ENCODE measurements at regions not wholly inside any gene's neighbourhood (a gene's known extent, or its start where the extent isn't known, plus 50 kb on each side); places are given as distances from the start of the nearest gene placed in this dataset.

GRCh38 chr6:154921482-154921881 is 73.6 kb upstream of the TIAM2 start:
- no peak for TF ChIP-seq CTCF (IDR thresholded peaks at IDR 0.05; ENCODE audit: insufficient read depth, low read length)
- TF ChIP-seq REST (IDR thresholded peaks at IDR 0.05; ENCODE audit: insufficient replicate concordance, low read depth): no peak
- TF ChIP-seq SPI1 (IDR thresholded peaks at IDR 0.05; ENCODE audit: borderline replicate concordance, low read depth): peak; percentile 99
- no peak for TF ChIP-seq POLR2AphosphoS5 (IDR thresholded peaks at IDR 0.05; ENCODE audit: low read depth)
